ENCODE measurements at regions not wholly inside any gene's neighbourhood (a gene's known extent, or its start where the extent isn't known, plus 50 kb on each side); places are given as distances from the start of the nearest gene placed in this dataset.

GRCh38 chr22:27531782-27532530, 269.6 kb downstream of the MN1 start:
- 80% methylated on average over 1 of the region's 8 CpGs for WGBS (ENCODE audit: insufficient coverage)
- Histone ChIP-seq H3K27me3 (ENCODE audit: control insufficient read depth, insufficient read depth, low read length) (peaks cover 2% of the 10 kb centered on the region), H3K9me3 (ENCODE audit: control insufficient read depth, insufficient read depth, low read length) (no peaks in the 10 kb centered on the region), H3K36me3 (ENCODE audit: control insufficient read depth, insufficient read depth, low read length) (no peaks in the 10 kb centered on the region), H3K27ac (ENCODE audit: low read depth, low read length) (no peak overlapping the region), H3K4me1 (ENCODE audit: control insufficient read depth, insufficient read depth, low read length) (peaks cover 3% of the 10 kb centered on the region), H3K4me3 (ENCODE audit: low read depth, low read length) (no peak overlapping the region)
- DNase-seq (ENCODE audit: low read depth in 4 of 6, low spot score in 6 of 6), result no peak

- Histone ChIP-seq H3K27ac (ENCODE audit: low read depth, low read length) (no peak overlapping the region), H3K36me3 (ENCODE audit: control insufficient read depth, insufficient read depth, low read length) (no peaks in the 10 kb centered on the region), H3K9me3 (ENCODE audit: control insufficient read depth, insufficient read depth, low read length) (no peaks in the 10 kb centered on the region), H3K4me1 (ENCODE audit: control insufficient read depth, insufficient read depth, low read length) (peaks cover 6% of the 10 kb centered on the region), H3K27me3 (ENCODE audit: control insufficient read depth, insufficient read depth, low read length) (peaks cover 5% of the 10 kb centered on the region), H3K4me3 (ENCODE audit: low read depth, low read length) (no peak overlapping the region)
- WGBS (ENCODE audit: insufficient coverage), result 83% methylated on average over 6 of the region's 8 CpGs
- peak in 1 of 6 donors; percentile 62 for DNase-seq (ENCODE audit: low read depth in 4 of 6, low spot score in 6 of 6)
Measured at GRCh38 chr22:27533105-27533745, 268.3 kb downstream of the MN1 start.

- peaks cover 6% of the 10 kb centered on the region for H3K4me1 ChIP-seq (ENCODE audit: control insufficient read depth, insufficient read depth, low read length)
- H3K27me3 ChIP-seq (ENCODE audit: control insufficient read depth, insufficient read depth, low read length), result peaks cover 7% of the 10 kb centered on the region
- H3K4me3 ChIP-seq (ENCODE audit: low read depth, low read length), result no peak overlapping the region
- no peaks in the 10 kb centered on the region for H3K9me3 ChIP-seq (ENCODE audit: control insufficient read depth, insufficient read depth, low read length)
- WGBS (ENCODE audit: insufficient coverage), result 75% methylated on average over 7 of the region's 7 CpGs
- no peak overlapping the region for H3K27ac ChIP-seq (ENCODE audit: low read depth, low read length)
- DNase-seq (ENCODE audit: low read depth in 4 of 6, low spot score in 6 of 6), result no peak
- no peaks in the 10 kb centered on the region for H3K36me3 ChIP-seq (ENCODE audit: control insufficient read depth, insufficient read depth, low read length)
Measured at GRCh38 chr22:27534720-27535125, 266.8 kb downstream of the MN1 start.

GRCh38 chr22:27535452-27535851, 266.1 kb downstream of the MN1 start:
- no peaks in the 10 kb centered on the region for H3K36me3 ChIP-seq (ENCODE audit: control insufficient read depth, insufficient read depth, low read length)
- peaks cover 7% of the 10 kb centered on the region for H3K27me3 ChIP-seq (ENCODE audit: control insufficient read depth, insufficient read depth, low read length)
- H3K9me3 ChIP-seq (ENCODE audit: control insufficient read depth, insufficient read depth, low read length), result no peaks in the 10 kb centered on the region
- DNase-seq (ENCODE audit: low read depth in 4 of 6, low spot score in 6 of 6), result no peak
- H3K27ac ChIP-seq (ENCODE audit: low read depth, low read length), result no peak overlapping the region
- H3K4me3 ChIP-seq (ENCODE audit: low read depth, low read length), result no peak overlapping the region
- H3K4me1 ChIP-seq (ENCODE audit: control insufficient read depth, insufficient read depth, low read length), result peaks cover 6% of the 10 kb centered on the region
- no CpG with 5 or more reads among the region's 2 CpGs for WGBS (ENCODE audit: insufficient coverage)

GRCh38 chr22:27537501-27537900, 264.1 kb downstream of the MN1 start:
- peaks cover 14% of the 10 kb centered on the region for H3K4me1 ChIP-seq (ENCODE audit: control insufficient read depth, insufficient read depth, low read length)
- H3K9me3 ChIP-seq (ENCODE audit: control insufficient read depth, insufficient read depth, low read length), result no peaks in the 10 kb centered on the region
- H3K27ac ChIP-seq (ENCODE audit: low read depth, low read length), result peak overlapping the region; percentile 12
- peaks cover 12% of the 10 kb centered on the region for H3K27me3 ChIP-seq (ENCODE audit: control insufficient read depth, insufficient read depth, low read length)
- DNase-seq (ENCODE audit: low read depth in 4 of 6, low spot score in 6 of 6), result peak in 1 of 6 donors; percentile 52
- 16% methylated on average over 13 of the region's 15 CpGs for WGBS (ENCODE audit: insufficient coverage)
- H3K4me3 ChIP-seq (ENCODE audit: low read depth, low read length), result no peak overlapping the region
- H3K36me3 ChIP-seq (ENCODE audit: control insufficient read depth, insufficient read depth, low read length), result no peaks in the 10 kb centered on the region

GRCh38 chr22:27538666-27539065, 262.9 kb downstream of the MN1 start:
- no peak overlapping the region for H3K4me3 ChIP-seq (ENCODE audit: low read depth, low read length)
- H3K36me3 ChIP-seq (ENCODE audit: control insufficient read depth, insufficient read depth, low read length), result no peaks in the 10 kb centered on the region
- no peak overlapping the region for H3K27ac ChIP-seq (ENCODE audit: low read depth, low read length)
- no peak for DNase-seq (ENCODE audit: low read depth in 4 of 6, low spot score in 6 of 6)
- H3K4me1 ChIP-seq (ENCODE audit: control insufficient read depth, insufficient read depth, low read length), result peaks cover 17% of the 10 kb centered on the region
- H3K27me3 ChIP-seq (ENCODE audit: control insufficient read depth, insufficient read depth, low read length), result peaks cover 12% of the 10 kb centered on the region
- 64% methylated on average over 10 of the region's 13 CpGs for WGBS (ENCODE audit: insufficient coverage)
- H3K9me3 ChIP-seq (ENCODE audit: control insufficient read depth, insufficient read depth, low read length), result no peaks in the 10 kb centered on the region

- DNase-seq (ENCODE audit: low read depth in 4 of 6, low spot score in 6 of 6), result no peak
- 48% methylated on average over 5 of the region's 10 CpGs for WGBS (ENCODE audit: insufficient coverage)
- H3K4me1 ChIP-seq (ENCODE audit: control insufficient read depth, insufficient read depth, low read length), result peaks cover 17% of the 10 kb centered on the region
Measured at GRCh38 chr22:27540247-27540646, 261.3 kb downstream of the MN1 start.

GRCh38 chr22:27540656-27541396, 260.7 kb downstream of the MN1 start:
- H3K27ac ChIP-seq (ENCODE audit: low read depth, low read length), result no peak overlapping the region
- H3K27me3 ChIP-seq (ENCODE audit: control insufficient read depth, insufficient read depth, low read length), result peaks cover 12% of the 10 kb centered on the region
- peaks cover 17% of the 10 kb centered on the region for H3K4me1 ChIP-seq (ENCODE audit: control insufficient read depth, insufficient read depth, low read length)
- H3K9me3 ChIP-seq (ENCODE audit: control insufficient read depth, insufficient read depth, low read length), result no peaks in the 10 kb centered on the region
- H3K36me3 ChIP-seq (ENCODE audit: control insufficient read depth, insufficient read depth, low read length), result no peaks in the 10 kb centered on the region
- H3K4me3 ChIP-seq (ENCODE audit: low read depth, low read length), result no peak overlapping the region
- DNase-seq (ENCODE audit: low read depth in 4 of 6, low spot score in 6 of 6), result peak in 2 of 6 donors; percentile 61 to 68
- 48% methylated on average over 20 of the region's 24 CpGs for WGBS (ENCODE audit: insufficient coverage)

More at GRCh38 chr22:27540247-27540646, 261.3 kb downstream of the MN1 start:
- no peak overlapping the region for H3K27ac ChIP-seq (ENCODE audit: low read depth, low read length)
- no peaks in the 10 kb centered on the region for H3K9me3 ChIP-seq (ENCODE audit: control insufficient read depth, insufficient read depth, low read length)
- H3K36me3 ChIP-seq (ENCODE audit: control insufficient read depth, insufficient read depth, low read length), result no peaks in the 10 kb centered on the region
- peaks cover 12% of the 10 kb centered on the region for H3K27me3 ChIP-seq (ENCODE audit: control insufficient read depth, insufficient read depth, low read length)
- no peak overlapping the region for H3K4me3 ChIP-seq (ENCODE audit: low read depth, low read length)

- no peak overlapping the region for H3K4me3 ChIP-seq (ENCODE audit: low read depth, low read length)
- no peak for DNase-seq (ENCODE audit: low read depth in 4 of 6, low spot score in 6 of 6)
- H3K9me3 ChIP-seq (ENCODE audit: control insufficient read depth, insufficient read depth, low read length), result no peaks in the 10 kb centered on the region
- 68% methylated on average over 14 of the region's 14 CpGs for WGBS (ENCODE audit: insufficient coverage)
- peaks cover 12% of the 10 kb centered on the region for H3K27me3 ChIP-seq (ENCODE audit: control insufficient read depth, insufficient read depth, low read length)
- H3K4me1 ChIP-seq (ENCODE audit: control insufficient read depth, insufficient read depth, low read length), result peaks cover 17% of the 10 kb centered on the region
- no peaks in the 10 kb centered on the region for H3K36me3 ChIP-seq (ENCODE audit: control insufficient read depth, insufficient read depth, low read length)
- no peak overlapping the region for H3K27ac ChIP-seq (ENCODE audit: low read depth, low read length)
Measured at GRCh38 chr22:27541836-27542235, 259.7 kb downstream of the MN1 start.

Data from spinal cord (tissue), 9 donors.